MM.1S (cell line): ENCODE measurements at regions not wholly inside any gene's neighbourhood (a gene's known extent, or its start where the extent isn't known, plus 50 kb on each side); places are given as distances from the start of the nearest gene placed in this dataset.

Experiments
- CTCF ChIP-seq: fragments of 300-600 bp; sonication (generic); IDR thresholded peaks from 2 replicates; pipeline ENCODE4 v1.5.1; 2016; ENCODE audit warnings: antibody characterized with exemption, low read length, mixed read lengths
- EZH2 ChIP-seq: fragments of 300-600 bp; sonication (generic); optimal IDR thresholded peaks from 2 replicates; pipeline ENCODE3; 2017; ENCODE audit warnings: low read depth, mild to moderate bottlenecking, antibody characterized with exemption, low read length, mixed read lengths
- EZH2phosphoT487 ChIP-seq: fragments of 300-600 bp; sonication (generic); IDR thresholded peaks from 2 replicates; pipeline ENCODE4 v1.6.1; 2018; ENCODE audit warnings: antibody characterized with exemption, low read length

GRCh38 chr9:119050281-119050680, 319.0 kb downstream of the BRINP1 start:
- no peak for TF ChIP-seq CTCF
- no peak for TF ChIP-seq EZH2phosphoT487
- TF ChIP-seq EZH2 = no peak
